Endothelial cell of umbilical vein (primary cell): ENCODE measurements at regions not wholly inside any gene's neighbourhood (a gene's known extent, or its start where the extent isn't known, plus 50 kb on each side); places are given as distances from the start of the nearest gene placed in this dataset.

ENCODE experiments used
- BruUV-seq: library from RNA; stranded (reverse); fragments of 400-500 nt; replicated peaks from 2 replicates; lab custom pipeline; 2021; lab: Mats Ljungman, UMichigan
- CTCF ChIA-PET: fragments of 300-600, 350-600 bp; sonication (Branson Sonifier 250); formaldehyde crosslinking; loops from one replicate; lab custom pipeline; 2021; ENCODE audit warnings: antibody characterized with exemption, inconsistent platforms; lab: Charles Lee
- POLR2A ChIA-PET: fragments of 300-600, 350-600 bp; sonication (Branson Sonifier 250); formaldehyde crosslinking; loops from one replicate; lab custom pipeline; 2021; ENCODE audit warnings: antibody characterized with exemption, inconsistent platforms; lab: Charles Lee
- DNase-seq: peaks from one replicate; pipeline ENCODE4 v3.0.0-alpha.2; 2011; ENCODE audit warnings: low read depth, low spot score
- FAIRE-seq: peaks from 2 replicates; lab custom pipeline; 2011; peaks lifted over from hg19 to GRCh38; lab: Jason Lieb, UNC
- H2AFZ ChIP-seq: 2 replicates; pipeline ENCODE4 v1.6.0; 2012; ENCODE audit warnings: low read depth, low read length, control low read depth, inconsistent platforms
- H3K27ac ChIP-seq: 2 replicates; pipeline ENCODE4 v1.5.1; 2011; ENCODE audit warnings: low read depth, mild to moderate bottlenecking, control low read depth, low read length, moderate library complexity; ENCODE audit not compliant: insufficient read depth
- H3K27me3 ChIP-seq, 2 experiments: 2 replicates each; pipeline versions ENCODE4 v1.6.0 to v1.6.1; 2011; ENCODE audit warnings: low read length in 2 of 2, mixed read lengths in 1 of 2; ENCODE audit not compliant: control insufficient read depth in 2 of 2, insufficient read depth in 2 of 2
- H3K36me3 ChIP-seq, 2 experiments: 2 replicates in 1 of 2; 3 replicates in 1 of 2; pipeline ENCODE4 v1.5.1; 2011; ENCODE audit warnings: low read length in 2 of 2, mild to moderate bottlenecking in 1 of 2, moderate library complexity in 1 of 2; ENCODE audit not compliant: control insufficient read depth in 2 of 2, insufficient read depth in 2 of 2; ENCODE audit errors: extremely low read depth in 1 of 2
- H3K4me1 ChIP-seq: 3 replicates; pipeline ENCODE4 v1.5.1; 2011; ENCODE audit warnings: mild to moderate bottlenecking, low read length; ENCODE audit not compliant: control insufficient read depth, insufficient read depth; ENCODE audit errors: extremely low read depth
- H3K4me2 ChIP-seq: 2 replicates; pipeline ENCODE4 v1.6.1; 2011; ENCODE audit warnings: low read length, control low read depth, mixed read lengths; ENCODE audit not compliant: insufficient read depth
- H3K4me3 ChIP-seq, 3 experiments: fragments of 200-600 bp in 1 of 3; sonication (generic), shearing (Covaris generic) in 1 of 3; replicated peaks in 1 of 3; 2 replicates each; pipeline ENCODE4 v1.5.1; 2011 to 2016; ENCODE audit warnings: control low read depth in 3 of 3, low read length in 3 of 3, mild to moderate bottlenecking in 2 of 3, inconsistent platforms in 1 of 3, low read depth in 1 of 3, moderate library complexity in 1 of 3; ENCODE audit not compliant: insufficient read depth in 1 of 3
- H3K79me2 ChIP-seq: 2 replicates; pipeline ENCODE4 v1.6.0; 2012; ENCODE audit warnings: low read length, inconsistent platforms; ENCODE audit not compliant: control insufficient read depth, insufficient read depth
- H3K9ac ChIP-seq: replicated peaks from 2 replicates; pipeline ENCODE3; 2011; ENCODE audit warnings: low read length, control low read depth; ENCODE audit not compliant: insufficient read depth; ENCODE audit errors: extremely low read depth
- H3K9me1 ChIP-seq: replicated peaks from 3 replicates; pipeline ENCODE4 v1.6.0; 2011; ENCODE audit warnings: mild to moderate bottlenecking, low read length; ENCODE audit not compliant: control insufficient read depth, insufficient read depth; ENCODE audit errors: extremely low read depth
- H3K9me3 ChIP-seq: replicated peaks from 2 replicates; pipeline ENCODE4 v1.5.1; 2012; ENCODE audit warnings: low read length, inconsistent platforms; ENCODE audit not compliant: control insufficient read depth, insufficient read depth
- H4K20me1 ChIP-seq: replicated peaks from 2 replicates; pipeline ENCODE3; 2011; ENCODE audit warnings: mild to moderate bottlenecking, low read length; ENCODE audit not compliant: control insufficient read depth, insufficient read depth; ENCODE audit errors: extremely low read depth
- EZH2 ChIP-seq: IDR thresholded peaks from 2 replicates; pipeline ENCODE4 v1.6.1; 2012; ENCODE audit warnings: borderline replicate concordance, low read depth, mild to moderate bottlenecking, moderate library complexity, low read length, inconsistent platforms; ENCODE audit not compliant: severe bottlenecking
- FOS ChIP-seq: IDR thresholded peaks from 2 replicates; pipeline ENCODE4 v1.6.1; 2011; ENCODE audit warnings: mild to moderate bottlenecking, low read length, moderate library complexity, borderline replicate concordance; ENCODE audit not compliant: insufficient read depth
- GATA2 ChIP-seq: IDR thresholded peaks from 2 replicates; pipeline ENCODE4 v1.7.0; 2011; ENCODE audit warnings: low read depth, mild to moderate bottlenecking, moderate library complexity, mixed read lengths, low read length; ENCODE audit not compliant: insufficient read length, insufficient read depth
- JUN ChIP-seq: IDR thresholded peaks from 2 replicates; pipeline ENCODE4 v1.6.1; 2011; ENCODE audit warnings: borderline replicate concordance, low read depth; ENCODE audit not compliant: insufficient read length, insufficient read depth
- MYC ChIP-seq: IDR thresholded peaks from one replicate; pipeline ENCODE4 v1.6.1; 2011; ENCODE audit warnings: mild to moderate bottlenecking, low read depth, low read length
- POLR2A ChIP-seq: IDR thresholded peaks from 2 replicates; pipeline ENCODE4 v1.6.1; 2012; ENCODE audit warnings: low read depth, mild to moderate bottlenecking, control low read depth, low read length
- POLR2AphosphoS5 ChIP-seq: IDR thresholded peaks from 2 replicates; pipeline ENCODE4 v1.6.1; 2012; ENCODE audit warnings: low read depth, mild to moderate bottlenecking, control low read depth, low read length, moderate library complexity; ENCODE audit not compliant: insufficient read depth
- dilution Hi-C: fragments of 300-500 bp; cut with MboI; formaldehyde crosslinking; loops from one replicate; pipeline ENCODE4 v1.15.0; 2019; ENCODE audit warnings: low sequenced_read_pairs; ENCODE audit not compliant: extremely low pct_ligation_motif_present
- intact Hi-C: fragments of 100-400 bp; cut with micrococcal nuclease; formaldehyde crosslinking; loops from one replicate; pipeline ENCODE4 v1.10.0; 2022
- TF ChIP-seq, protein P1 (sequence below): IDR thresholded peaks from 2 replicates; pipeline ENCODE4 v1.6.1; 2011; ENCODE audit not compliant: insufficient read depth, insufficient read length
- TF ChIP-seq, protein P2 (sequence below), 2 donors: IDR thresholded peaks; 1 replicate in 1 of 2; 2 replicates in 1 of 2; pipeline ENCODE4 v1.5.1; 2011; ENCODE audit warnings: low read length in 2 of 2, mild to moderate bottlenecking in 2 of 2, moderate library complexity in 2 of 2, control low read depth in 1 of 2, inconsistent platforms in 1 of 2, low read depth in 1 of 2; ENCODE audit not compliant: insufficient read depth in 1 of 2; ENCODE audit errors: extremely low read depth in 1 of 2

DNA sequence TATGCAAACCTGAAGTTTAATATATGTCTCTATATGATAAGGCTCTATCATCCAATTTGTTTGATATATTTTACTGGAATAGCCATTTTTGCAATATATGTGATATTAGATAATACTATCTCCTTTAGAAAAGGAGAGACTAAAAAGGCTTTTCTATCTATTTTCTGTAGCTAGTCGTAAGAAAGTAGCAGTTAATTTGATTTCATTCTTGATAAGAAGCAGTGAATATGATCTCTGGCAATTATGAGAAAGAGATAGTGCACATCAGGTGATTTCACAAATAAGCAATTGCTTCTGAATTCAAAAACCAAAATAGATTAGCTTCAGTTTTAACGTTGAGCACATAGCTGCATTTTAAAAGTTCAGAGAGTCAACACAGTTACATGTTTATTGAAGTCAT, 1318.4 kb downstream of the CDH8 start:
- CTCF ChIA-PET: no interaction called here
- FAIRE-seq: no peak
- BruUV-seq: no TSS peak

More for the DNA sequence above, 1318.4 kb downstream of the CDH8 start:
- H3K27me3 ChIP-seq: no peaks in the 10 kb centered on the region
- TF ChIP-seq POLR2A (no peak), MYC (no peak), POLR2AphosphoS5 (no peak), FOS (no peak), GATA2 (no peak), JUN (no peak), EZH2 (no peak)
- TF ChIP-seq, protein P1, sequence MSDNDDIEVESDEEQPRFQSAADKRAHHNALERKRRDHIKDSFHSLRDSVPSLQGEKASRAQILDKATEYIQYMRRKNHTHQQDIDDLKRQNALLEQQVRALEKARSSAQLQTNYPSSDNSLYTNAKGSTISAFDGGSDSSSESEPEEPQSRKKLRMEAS: no peak
- TF ChIP-seq, protein P2, sequence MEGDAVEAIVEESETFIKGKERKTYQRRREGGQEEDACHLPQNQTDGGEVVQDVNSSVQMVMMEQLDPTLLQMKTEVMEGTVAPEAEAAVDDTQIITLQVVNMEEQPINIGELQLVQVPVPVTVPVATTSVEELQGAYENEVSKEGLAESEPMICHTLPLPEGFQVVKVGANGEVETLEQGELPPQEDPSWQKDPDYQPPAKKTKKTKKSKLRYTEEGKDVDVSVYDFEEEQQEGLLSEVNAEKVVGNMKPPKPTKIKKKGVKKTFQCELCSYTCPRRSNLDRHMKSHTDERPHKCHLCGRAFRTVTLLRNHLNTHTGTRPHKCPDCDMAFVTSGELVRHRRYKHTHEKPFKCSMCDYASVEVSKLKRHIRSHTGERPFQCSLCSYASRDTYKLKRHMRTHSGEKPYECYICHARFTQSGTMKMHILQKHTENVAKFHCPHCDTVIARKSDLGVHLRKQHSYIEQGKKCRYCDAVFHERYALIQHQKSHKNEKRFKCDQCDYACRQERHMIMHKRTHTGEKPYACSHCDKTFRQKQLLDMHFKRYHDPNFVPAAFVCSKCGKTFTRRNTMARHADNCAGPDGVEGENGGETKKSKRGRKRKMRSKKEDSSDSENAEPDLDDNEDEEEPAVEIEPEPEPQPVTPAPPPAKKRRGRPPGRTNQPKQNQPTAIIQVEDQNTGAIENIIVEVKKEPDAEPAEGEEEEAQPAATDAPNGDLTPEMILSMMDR (IDR thresholded peaks at IDR 0.05; ENCODE audit: extremely low read depth in 1 of 2, insufficient read depth in 1 of 2, low read depth in 1 of 2, low read length in 2 of 2): no peak
- no peak overlapping the region for H3K27ac ChIP-seq
- H3K36me3 ChIP-seq: no peaks in the 10 kb centered on the region
- no peak overlapping the region for H3K4me3 ChIP-seq
- no peaks in the 10 kb centered on the region for H4K20me1 ChIP-seq
- H3K9me1 ChIP-seq: no peaks in the 10 kb centered on the region
- POLR2A ChIA-PET: no interaction called here
- no peaks in the 10 kb centered on the region for H3K79me2 ChIP-seq
- intact Hi-C loops: no loop called here
- no peak overlapping the region for H2AFZ ChIP-seq
- H3K9ac ChIP-seq: no peak overlapping the region
- H3K4me2 ChIP-seq: no peak overlapping the region
- H3K9me3 ChIP-seq: peaks cover 2% of the 10 kb centered on the region
- dilution Hi-C loops: no loop called here
- no peaks in the 10 kb centered on the region for H3K4me1 ChIP-seq
- DNase-seq: no peak
